K562 (cell line): ENCODE measurements at regions not wholly inside any gene's neighbourhood (a gene's known extent, or its start where the extent isn't known, plus 50 kb on each side); places are given as distances from the start of the nearest gene placed in this dataset.

Source experiments
- CREB1 ChIP-seq, 2 experiments: sonication (generic) in 1 of 2; formaldehyde crosslinking in 1 of 2; IDR thresholded peaks; 2 replicates each; pipeline versions ENCODE4 v1.6.1 to v1.8.0; 2012 to 2022; ENCODE audit warnings: inconsistent platforms in 1 of 2, mild to moderate bottlenecking in 1 of 2, missing genetic modification reagents in 1 of 2, moderate library complexity in 1 of 2
- FOXJ3 ChIP-seq: sonication (generic); formaldehyde crosslinking; IDR thresholded peaks from 2 replicates; pipeline ENCODE4 v1.4.0; 2020; ENCODE audit warnings: mild to moderate bottlenecking, missing genetic modification reagents
- GTF2F1 ChIP-seq: IDR thresholded peaks from 2 replicates; pipeline ENCODE4 v1.6.1; 2011; ENCODE audit warnings: low read depth, low read length, improper control_type of control experiment
- JUN ChIP-seq, 2 experiments: sonication (generic) in 1 of 2; formaldehyde crosslinking in 1 of 2; IDR thresholded peaks; 2 replicates each; pipeline versions ENCODE4 v1.6.1 to v1.8.0; 2012 to 2022; ENCODE audit warnings: borderline replicate concordance in 2 of 2, mild to moderate bottlenecking in 2 of 2, improper control_type of control experiment in 1 of 2, low read depth in 1 of 2, low read length in 1 of 2, missing genetic modification reagents in 1 of 2
- KLF10 ChIP-seq: fragments of 250-450 bp; sonication (Bioruptor Pico); IDR thresholded peaks from 2 replicates; pipeline ENCODE4 v1.6.1; 2021; ENCODE audit warnings: matching md5 sums
- NFATC3 ChIP-seq: fragments of 450-650 bp; IDR thresholded peaks from 2 replicates; pipeline ENCODE4 v1.6.1; 2017; ENCODE audit warnings: mild to moderate bottlenecking
- NR1H2 ChIP-seq: sonication (generic); formaldehyde crosslinking; IDR thresholded peaks from 2 replicates; pipeline ENCODE4 v1.4.0; 2020; ENCODE audit warnings: mild to moderate bottlenecking, missing genetic modification reagents
- NR3C1 ChIP-seq: sonication (generic); formaldehyde crosslinking; IDR thresholded peaks from 2 replicates; pipeline ENCODE4 v1.8.1; 2022; ENCODE audit warnings: missing genetic modification reagents
- POLR2A ChIP-seq: fragments of 450-650 bp; conservative IDR thresholded peaks from 2 replicates; pipeline ENCODE4 v1.6.1; 2016
- ZNF133 ChIP-seq: fragments of 250-450 bp; sonication (Bioruptor Pico); IDR thresholded peaks from 2 replicates; pipeline ENCODE4 v1.4.0; 2020; ENCODE audit warnings: mild to moderate bottlenecking
- ZNF143 ChIP-seq: sonication (generic); formaldehyde crosslinking; IDR thresholded peaks from 2 replicates; pipeline ENCODE4 v1.9.0; 2022; ENCODE audit warnings: mild to moderate bottlenecking, missing genetic modification reagents
- TF ChIP-seq, protein P1 (sequence below), 3 experiments: IDR thresholded peaks in 2 of 3; conservative IDR thresholded peaks in 1 of 3; 2 replicates each; pipeline ENCODE4 v1.5.1; 2011 to 2012; ENCODE audit warnings: low read length in 3 of 3, mild to moderate bottlenecking in 3 of 3, control low read depth in 2 of 3, improper control_type of control experiment in 1 of 3, inconsistent platforms in 1 of 3, low read depth in 1 of 3, mixed read lengths in 1 of 3, moderate library complexity in 1 of 3; ENCODE audit not compliant: insufficient read depth in 2 of 3

DNA sequence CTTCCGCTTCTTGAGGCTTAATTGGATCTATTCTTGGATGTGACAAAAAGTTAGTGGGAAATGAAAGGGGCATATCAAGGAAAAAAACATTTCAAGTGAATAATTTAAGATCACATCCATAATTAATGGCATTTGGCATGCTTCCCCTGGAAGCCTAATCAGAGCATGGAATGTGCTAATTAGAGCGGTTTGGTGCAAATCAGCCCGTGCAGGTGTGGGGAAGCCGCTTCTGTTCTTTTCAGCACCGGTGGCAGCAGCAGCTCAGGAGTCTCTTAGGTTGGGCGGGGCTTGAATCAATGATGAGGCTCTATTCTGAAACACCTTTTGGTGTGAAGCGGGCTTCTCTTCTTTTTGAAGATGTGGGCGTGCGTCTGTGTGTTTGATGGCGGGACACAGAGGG is 301.2 kb downstream of the LRFN2 start:
- no peak for TF ChIP-seq NR1H2 (CRISPR knock-in tag)
- TF ChIP-seq, protein P1, sequence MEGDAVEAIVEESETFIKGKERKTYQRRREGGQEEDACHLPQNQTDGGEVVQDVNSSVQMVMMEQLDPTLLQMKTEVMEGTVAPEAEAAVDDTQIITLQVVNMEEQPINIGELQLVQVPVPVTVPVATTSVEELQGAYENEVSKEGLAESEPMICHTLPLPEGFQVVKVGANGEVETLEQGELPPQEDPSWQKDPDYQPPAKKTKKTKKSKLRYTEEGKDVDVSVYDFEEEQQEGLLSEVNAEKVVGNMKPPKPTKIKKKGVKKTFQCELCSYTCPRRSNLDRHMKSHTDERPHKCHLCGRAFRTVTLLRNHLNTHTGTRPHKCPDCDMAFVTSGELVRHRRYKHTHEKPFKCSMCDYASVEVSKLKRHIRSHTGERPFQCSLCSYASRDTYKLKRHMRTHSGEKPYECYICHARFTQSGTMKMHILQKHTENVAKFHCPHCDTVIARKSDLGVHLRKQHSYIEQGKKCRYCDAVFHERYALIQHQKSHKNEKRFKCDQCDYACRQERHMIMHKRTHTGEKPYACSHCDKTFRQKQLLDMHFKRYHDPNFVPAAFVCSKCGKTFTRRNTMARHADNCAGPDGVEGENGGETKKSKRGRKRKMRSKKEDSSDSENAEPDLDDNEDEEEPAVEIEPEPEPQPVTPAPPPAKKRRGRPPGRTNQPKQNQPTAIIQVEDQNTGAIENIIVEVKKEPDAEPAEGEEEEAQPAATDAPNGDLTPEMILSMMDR (IDR thresholded peaks at IDR 0.05 in 2 of 3, conservative IDR thresholded peaks at IDR 0.05 in 1 of 3; ENCODE audit: insufficient read depth in 2 of 3, low read depth in 1 of 3, low read length in 3 of 3) = no peak
- no peak for TF ChIP-seq CREB1 (IDR thresholded peaks at IDR 0.05)
- no peak for TF ChIP-seq CREB1 (CRISPR knock-in tag; IDR thresholded peaks at IDR 0.05)
- TF ChIP-seq POLR2A = no peak
- no peak for TF ChIP-seq GTF2F1
- no peak for TF ChIP-seq NFATC3
- TF ChIP-seq ZNF133 (CRISPR knock-in tag) = no peak
- TF ChIP-seq NR3C1 (CRISPR knock-in tag) = no peak
- TF ChIP-seq KLF10 (CRISPR knock-in tag) = no peak
- no peak for TF ChIP-seq JUN (IDR thresholded peaks at IDR 0.05; ENCODE audit: borderline replicate concordance, low read depth, low read length)
- TF ChIP-seq JUN (CRISPR knock-in tag; IDR thresholded peaks at IDR 0.05; ENCODE audit: borderline replicate concordance) = no peak
- no peak for TF ChIP-seq FOXJ3
- no peak for TF ChIP-seq ZNF143 (CRISPR knock-in tag)
